ENCODE measurements at regions not wholly inside any gene's neighbourhood (a gene's known extent, or its start where the extent isn't known, plus 50 kb on each side); places are given as distances from the start of the nearest gene placed in this dataset.

DNA sequence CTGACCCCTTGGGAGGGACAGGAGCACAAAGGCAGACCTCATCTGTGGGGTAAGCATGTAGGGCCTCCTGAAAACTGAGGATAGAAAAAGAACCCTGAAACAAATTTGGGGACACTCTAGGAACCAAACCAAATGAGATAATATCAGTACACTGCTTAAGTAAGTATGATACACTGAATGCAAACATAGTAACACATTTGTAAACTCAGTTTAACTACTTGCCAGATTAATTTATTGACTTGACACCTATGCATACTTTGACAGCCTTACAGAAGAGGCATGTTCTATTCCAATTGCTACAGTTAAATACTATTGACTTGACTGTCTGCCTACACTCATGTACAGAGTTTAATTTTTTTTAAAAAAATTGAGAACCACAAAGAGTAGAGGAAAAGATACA is 1070.8 kb upstream of the SEMA6A start:
- H3K4me3 Mint-ChIP-seq (ENCODE audit: unreplicated experiment) = no peak overlapping the region
- POLR2A ChIA-PET = no interaction called here
- DNase-seq (ENCODE audit: unreplicated experiment) = no peak
- H3K4me1 Mint-ChIP-seq (ENCODE audit: insufficient read depth, unreplicated experiment) = peaks cover 6% of the 10 kb centered on the region
- TF ChIP-seq, protein P1, sequence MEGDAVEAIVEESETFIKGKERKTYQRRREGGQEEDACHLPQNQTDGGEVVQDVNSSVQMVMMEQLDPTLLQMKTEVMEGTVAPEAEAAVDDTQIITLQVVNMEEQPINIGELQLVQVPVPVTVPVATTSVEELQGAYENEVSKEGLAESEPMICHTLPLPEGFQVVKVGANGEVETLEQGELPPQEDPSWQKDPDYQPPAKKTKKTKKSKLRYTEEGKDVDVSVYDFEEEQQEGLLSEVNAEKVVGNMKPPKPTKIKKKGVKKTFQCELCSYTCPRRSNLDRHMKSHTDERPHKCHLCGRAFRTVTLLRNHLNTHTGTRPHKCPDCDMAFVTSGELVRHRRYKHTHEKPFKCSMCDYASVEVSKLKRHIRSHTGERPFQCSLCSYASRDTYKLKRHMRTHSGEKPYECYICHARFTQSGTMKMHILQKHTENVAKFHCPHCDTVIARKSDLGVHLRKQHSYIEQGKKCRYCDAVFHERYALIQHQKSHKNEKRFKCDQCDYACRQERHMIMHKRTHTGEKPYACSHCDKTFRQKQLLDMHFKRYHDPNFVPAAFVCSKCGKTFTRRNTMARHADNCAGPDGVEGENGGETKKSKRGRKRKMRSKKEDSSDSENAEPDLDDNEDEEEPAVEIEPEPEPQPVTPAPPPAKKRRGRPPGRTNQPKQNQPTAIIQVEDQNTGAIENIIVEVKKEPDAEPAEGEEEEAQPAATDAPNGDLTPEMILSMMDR (IDR thresholded peaks at IDR 0.05; ENCODE audit: unreplicated experiment) = no peak
- CTCF ChIA-PET = no interaction called here
- H3K36me3 Mint-ChIP-seq (ENCODE audit: insufficient read depth, unreplicated experiment) = no peaks in the 10 kb centered on the region
- intact Hi-C loops (cut with micrococcal nuclease) = no loop called here
- H3K27me3 Mint-ChIP-seq (ENCODE audit: insufficient read depth, unreplicated experiment) = no peaks in the 10 kb centered on the region
- H3K9me3 Mint-ChIP-seq (ENCODE audit: unreplicated experiment) = peaks cover 6% of the 10 kb centered on the region
- no TSS peak for BruUV-seq (replicated peaks)
- H3K27ac Mint-ChIP-seq (ENCODE audit: low read depth, unreplicated experiment) = no peak overlapping the region

DNA sequence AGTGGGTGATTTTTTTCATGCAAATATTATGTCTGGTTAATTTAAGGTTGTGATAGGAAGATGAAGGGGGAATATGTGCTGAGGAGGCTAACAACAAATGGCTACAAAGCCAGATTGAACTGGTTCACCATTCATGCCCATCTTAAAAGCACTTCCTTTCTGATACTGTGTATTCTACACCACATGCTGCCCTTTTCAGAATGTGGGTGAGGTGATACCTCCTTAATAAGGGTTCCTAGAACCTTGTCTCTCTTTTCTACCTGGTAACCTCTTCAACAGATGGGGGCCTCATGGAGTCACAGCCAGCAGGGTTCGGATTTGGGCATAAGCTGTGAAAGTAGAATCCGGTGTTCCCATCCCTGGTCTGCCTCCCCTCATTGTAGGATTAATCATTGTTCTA is 1064.0 kb upstream of the SEMA6A start:
- POLR2A ChIA-PET = no interaction called here
- H3K4me3 Mint-ChIP-seq (ENCODE audit: unreplicated experiment) = no peak overlapping the region
- intact Hi-C loops (cut with micrococcal nuclease) = no loop called here
- no TSS peak for BruUV-seq (replicated peaks)
- no peaks in the 10 kb centered on the region for H3K36me3 Mint-ChIP-seq (ENCODE audit: insufficient read depth, unreplicated experiment)
- no peak for DNase-seq (ENCODE audit: unreplicated experiment)
- no peaks in the 10 kb centered on the region for H3K27me3 Mint-ChIP-seq (ENCODE audit: insufficient read depth, unreplicated experiment)
- CTCF ChIA-PET = interaction anchor here (1.1 kb wide), 1 partner anchor 10 kb away, joined by 3 read pairs; no protein-coding TSS in a partner anchor
- H3K4me1 Mint-ChIP-seq (ENCODE audit: insufficient read depth, unreplicated experiment) = no peaks in the 10 kb centered on the region
- no peaks in the 10 kb centered on the region for H3K9me3 Mint-ChIP-seq (ENCODE audit: unreplicated experiment)
- H3K27ac Mint-ChIP-seq (ENCODE audit: low read depth, unreplicated experiment) = no peak overlapping the region
- TF ChIP-seq, protein P1 (IDR thresholded peaks at IDR 0.05; ENCODE audit: unreplicated experiment) = no peak

- DNase-seq (ENCODE audit: unreplicated experiment) = no peak
- no peaks in the 10 kb centered on the region for H3K36me3 Mint-ChIP-seq (ENCODE audit: insufficient read depth, unreplicated experiment)
- TF ChIP-seq, protein P1 (IDR thresholded peaks at IDR 0.05; ENCODE audit: unreplicated experiment) = no peak
Measured at GRCh38 chr5:117633093-117633492, 1058.5 kb upstream of the SEMA6A start.

GRCh38 chr5:117624201-117624600 is 1049.6 kb upstream of the SEMA6A start:
- Mint-ChIP-seq H3K27me3 (ENCODE audit: insufficient read depth, unreplicated experiment) (no peaks in the 10 kb centered on the region), H3K4me3 (ENCODE audit: unreplicated experiment) (no peak overlapping the region), H3K4me1 (ENCODE audit: insufficient read depth, unreplicated experiment) (peaks cover 5% of the 10 kb centered on the region), H3K27ac (ENCODE audit: low read depth, unreplicated experiment) (no peak overlapping the region), H3K9me3 (ENCODE audit: unreplicated experiment) (peaks cover 8% of the 10 kb centered on the region), H3K36me3 (ENCODE audit: insufficient read depth, unreplicated experiment) (no peaks in the 10 kb centered on the region)
- no TSS peak for BruUV-seq (replicated peaks)
- TF ChIP-seq, protein P1 (IDR thresholded peaks at IDR 0.05; ENCODE audit: unreplicated experiment) = no peak
- ChIA-PET POLR2A (interaction anchor here (1.4 kb wide), 1 partner anchor 26 kb away, joined by 3 read pairs; no protein-coding TSS in a partner anchor), CTCF (interaction anchor here (0.6 kb wide), 1 partner anchor 488 kb away, joined by 3 read pairs; no protein-coding TSS in a partner anchor)
- DNase-seq (ENCODE audit: unreplicated experiment) = no peak
- intact Hi-C loops (cut with micrococcal nuclease) = no loop called here

More at GRCh38 chr5:117633093-117633492, 1058.5 kb upstream of the SEMA6A start:
- intact Hi-C loops (cut with micrococcal nuclease) = no loop called here
- Mint-ChIP-seq H3K9me3 (ENCODE audit: unreplicated experiment) (peaks cover 23% of the 10 kb centered on the region), H3K27me3 (ENCODE audit: insufficient read depth, unreplicated experiment) (no peaks in the 10 kb centered on the region), H3K27ac (ENCODE audit: low read depth, unreplicated experiment) (no peak overlapping the region), H3K4me1 (ENCODE audit: insufficient read depth, unreplicated experiment) (no peaks in the 10 kb centered on the region), H3K4me3 (ENCODE audit: unreplicated experiment) (no peak overlapping the region)
- ChIA-PET POLR2A (no interaction called here), CTCF (no interaction called here)
- BruUV-seq (replicated peaks) = no TSS peak
